Breast epithelium (tissue), 3 donors: ENCODE measurements at regions not wholly inside any gene's neighbourhood (a gene's known extent, or its start where the extent isn't known, plus 50 kb on each side); places are given as distances from the start of the nearest gene placed in this dataset.

Source experiments
- CTCF ChIP-seq, 3 donors: fragments of 450-650 bp; IDR thresholded peaks; one replicate each; pipeline ENCODE4 v1.5.1; 2016 to 2017; ENCODE audit warnings: antibody characterized with exemption in 3 of 3, mild to moderate bottlenecking in 3 of 3, moderate library complexity in 3 of 3
- POLR2A ChIP-seq: fragments of 450-650 bp; IDR thresholded peaks from one replicate; pipeline ENCODE4 v1.6.1; 2016; ENCODE audit warnings: antibody characterized with exemption, mild to moderate bottlenecking, moderate library complexity

- TF ChIP-seq POLR2A (no peak), CTCF (IDR thresholded peaks at IDR 0.05) (no peak)
These were observed 345.1 kb upstream of the CCDC54 start for GRCh38 chr3:107032111-107032510.
